Nucleus accumbens (tissue), 56 donors: ENCODE measurements at regions not wholly inside any gene's neighbourhood (a gene's known extent, or its start where the extent isn't known, plus 50 kb on each side); places are given as distances from the start of the nearest gene placed in this dataset.
A peak's percentile ranks its signal among the peaks of the same experiment; 100 is the strongest.
"Not testable (repeated sequence)": the region's sequence is repeated elsewhere in the genome, so short reads cannot be mapped to it uniquely, and the experiment has no call there.

ENCODE experiments used
- DNase-seq, 56 donors: peaks; one replicate each; lab custom pipeline; 2025; lab: John Stamatoyannopoulos, UW

GRCh38 chr13:53452263-53452808 lies 423.7 kb downstream of the OLFM4 start:
- not testable (repeated sequence) for DNase-seq

- no peak for DNase-seq
These were observed 432.2 kb downstream of the OLFM4 start for GRCh38 chr13:53460796-53461195.

- DNase-seq = no peak
These were observed 434.5 kb downstream of the OLFM4 start for GRCh38 chr13:53463106-53463505.

- DNase-seq = no peak
These were observed 438.0 kb downstream of the OLFM4 start for GRCh38 chr13:53466576-53466975.

GRCh38 chr13:53473397-53473796 lies 444.8 kb downstream of the OLFM4 start:
- no peak for DNase-seq

- no peak for DNase-seq
These were observed 446.3 kb downstream of the OLFM4 start for GRCh38 chr13:53474878-53475277.

- no peak for DNase-seq
These were observed 462.1 kb downstream of the OLFM4 start for GRCh38 chr13:53490752-53491151.

GRCh38 chr13:53494406-53494805 lies 465.8 kb downstream of the OLFM4 start:
- DNase-seq = no peak

GRCh38 chr13:53499576-53500133 lies 471.0 kb downstream of the OLFM4 start:
- DNase-seq = no peak

GRCh38 chr13:53501387-53501786 lies 472.8 kb downstream of the OLFM4 start:
- no peak for DNase-seq

GRCh38 chr13:53507741-53508140 lies 479.1 kb downstream of the OLFM4 start:
- no peak for DNase-seq

- DNase-seq = no peak
These were observed 484.0 kb downstream of the OLFM4 start for GRCh38 chr13:53512635-53513034.

- DNase-seq = no peak
These were observed 484.6 kb downstream of the OLFM4 start for GRCh38 chr13:53513226-53513625.

- DNase-seq = no peak
These were observed 491.5 kb downstream of the OLFM4 start for GRCh38 chr13:53520132-53520531.

GRCh38 chr13:53522034-53522433 lies 493.4 kb downstream of the OLFM4 start:
- DNase-seq = no peak

- no peak for DNase-seq
These were observed 509.0 kb downstream of the OLFM4 start for GRCh38 chr13:53537586-53537985.

- DNase-seq = no peak
These were observed 516.8 kb downstream of the OLFM4 start for GRCh38 chr13:53545340-53545941.

- no peak for DNase-seq
These were observed 531.9 kb downstream of the OLFM4 start for GRCh38 chr13:53560556-53560955.

- no peak for DNase-seq
These were observed 533.8 kb downstream of the OLFM4 start for GRCh38 chr13:53562419-53562818.

GRCh38 chr13:53568491-53568890 lies 539.9 kb downstream of the OLFM4 start:
- no peak for DNase-seq

- DNase-seq = peak in 1 of 56 donors; percentile 2
These were observed 540.8 kb downstream of the OLFM4 start for GRCh38 chr13:53569453-53569852.

GRCh38 chr13:53601113-53601512 lies 572.5 kb downstream of the OLFM4 start:
- DNase-seq = no peak
